GM19351 (cell line): ENCODE measurements at regions not wholly inside any gene's neighbourhood (a gene's known extent, or its start where the extent isn't known, plus 50 kb on each side); places are given as distances from the start of the nearest gene placed in this dataset.

Experiments used
- ATAC-seq: cut with Tn5 transposase; IDR thresholded peaks from one replicate; pipeline ENCODE4 v1.9.1; 2021; ENCODE audit warnings: mild to moderate bottlenecking, moderate library complexity; ENCODE audit not compliant: unreplicated experiment

DNA sequence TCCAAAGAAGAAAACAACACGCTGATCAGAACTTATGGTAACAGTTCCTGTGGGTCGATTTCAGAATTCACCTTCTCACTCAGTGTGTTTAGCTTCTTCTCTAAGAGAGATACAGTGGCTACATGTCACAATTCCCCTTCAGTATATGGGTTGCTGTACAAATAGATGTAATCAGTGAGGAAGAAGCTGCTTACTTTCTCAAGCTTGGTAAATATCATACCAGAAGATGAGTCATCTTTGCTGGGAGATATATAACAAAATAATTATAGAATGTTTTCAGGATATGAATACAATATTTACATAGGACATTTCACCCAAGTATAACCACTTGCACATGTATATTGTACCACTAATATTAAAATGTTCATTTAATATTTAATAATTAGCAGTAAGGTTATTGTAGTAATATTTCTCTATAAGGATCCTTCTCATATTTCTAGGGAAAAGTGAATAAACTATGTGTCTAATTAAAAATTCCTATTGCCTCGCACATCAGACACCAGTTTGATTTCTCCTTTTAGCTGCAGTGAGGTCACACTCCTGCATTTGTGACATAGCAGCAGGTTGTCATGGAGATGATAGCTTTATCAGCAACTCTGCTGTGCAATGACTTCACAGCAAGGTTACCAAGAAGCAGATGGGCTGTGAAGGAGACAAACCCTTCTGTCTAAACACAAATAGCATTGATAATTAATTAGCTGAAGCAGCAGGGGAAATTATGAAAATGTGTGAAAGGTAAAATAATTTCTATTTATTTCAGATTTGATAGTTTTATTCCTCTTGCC lies 211.4 kb downstream of the TUSC7 start:
- no peak for ATAC-seq

DNA sequence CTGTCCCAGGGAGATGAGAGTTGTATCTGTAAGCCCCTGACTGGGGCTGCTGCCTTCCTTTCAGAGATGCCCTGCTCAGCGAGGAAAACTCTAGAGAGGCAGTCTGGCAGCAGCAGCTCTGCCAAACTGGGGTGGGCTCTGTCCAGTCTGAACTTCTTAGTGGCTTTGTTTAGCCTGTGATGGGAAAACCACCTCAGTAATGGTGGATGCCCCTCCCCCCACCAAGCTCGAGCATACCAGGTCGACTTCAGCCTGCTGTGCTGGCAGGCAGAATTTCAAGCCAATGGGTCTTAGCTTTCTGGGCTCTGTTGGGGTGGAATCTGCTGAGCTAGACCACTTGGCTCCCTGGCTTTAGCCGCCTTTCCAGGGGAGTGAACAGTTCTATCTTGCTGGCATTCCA lies 218.3 kb downstream of the TUSC7 start:
- no peak for ATAC-seq

DNA sequence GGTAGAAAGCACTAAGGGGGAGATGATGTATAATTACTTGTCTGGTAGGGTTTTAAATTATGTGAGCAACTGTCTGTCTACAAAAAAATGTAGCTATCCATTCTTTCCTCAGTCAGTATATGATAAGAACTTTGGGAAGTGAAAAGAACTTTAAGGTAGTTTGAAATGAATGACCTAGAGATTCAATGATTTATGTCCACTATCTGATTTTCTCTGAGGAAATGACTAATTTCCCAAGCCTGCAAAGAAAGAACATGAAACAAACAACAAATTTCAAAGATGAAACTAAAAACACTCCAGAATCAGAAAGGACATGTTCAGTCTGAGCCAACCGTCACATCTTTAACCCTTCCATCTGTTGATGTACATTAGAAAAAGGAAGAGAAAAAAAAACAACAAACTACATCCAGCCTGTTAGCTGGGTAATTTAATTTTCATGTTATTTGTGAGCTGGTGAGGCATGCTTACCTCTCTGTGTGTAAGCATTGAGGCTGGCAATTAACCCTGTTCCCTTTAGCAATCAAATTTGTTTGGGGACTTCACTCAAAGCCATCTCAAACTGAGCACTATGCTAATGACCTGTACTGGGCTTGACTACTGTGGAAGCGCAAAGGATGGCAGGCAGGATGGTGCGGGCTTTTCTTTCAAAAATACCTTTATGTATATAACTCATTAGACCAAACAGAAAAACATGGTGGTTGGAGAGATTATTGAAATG lies 220.1 kb downstream of the TUSC7 start:
- no peak for ATAC-seq

DNA sequence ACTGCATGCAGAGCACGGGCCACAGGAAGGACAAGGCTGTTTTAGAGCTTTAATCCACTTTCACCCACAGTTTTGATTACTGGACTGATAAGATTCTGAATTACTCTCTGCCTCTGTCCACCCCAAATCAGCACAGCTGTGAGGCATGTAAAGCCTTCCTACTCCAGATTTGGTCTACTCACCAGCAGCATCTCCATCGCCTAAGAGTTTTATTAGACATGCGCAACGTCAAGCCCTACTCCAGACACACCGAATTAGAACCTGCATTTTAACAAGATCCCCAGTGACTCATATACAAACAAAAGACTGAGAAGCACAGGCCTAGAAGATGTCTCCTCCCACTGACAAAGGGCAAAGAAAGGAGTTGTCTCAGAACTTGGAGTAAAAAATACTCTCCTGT lies 221.2 kb downstream of the TUSC7 start:
- no peak for ATAC-seq

DNA sequence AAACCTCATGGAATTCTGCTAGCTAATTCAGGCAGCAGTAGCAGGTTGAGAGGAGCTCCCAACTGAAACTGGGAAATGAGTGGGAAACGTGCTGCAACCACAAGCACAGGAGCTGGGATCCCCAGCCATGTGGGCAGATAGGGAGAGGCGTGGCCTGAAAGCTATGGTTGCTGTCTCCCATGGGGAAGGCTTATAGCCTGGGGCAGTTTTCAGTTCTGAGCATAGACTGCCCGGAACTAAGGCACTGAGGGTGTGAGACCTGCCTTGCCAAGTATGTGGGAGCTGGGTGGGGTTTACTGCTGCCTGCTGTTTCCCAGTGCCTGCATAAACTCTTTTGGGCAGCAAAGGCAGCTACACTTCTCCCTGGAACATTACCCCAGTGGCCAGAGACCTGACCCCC lies 229.5 kb downstream of the TUSC7 start:
- ATAC-seq: no peak

DNA sequence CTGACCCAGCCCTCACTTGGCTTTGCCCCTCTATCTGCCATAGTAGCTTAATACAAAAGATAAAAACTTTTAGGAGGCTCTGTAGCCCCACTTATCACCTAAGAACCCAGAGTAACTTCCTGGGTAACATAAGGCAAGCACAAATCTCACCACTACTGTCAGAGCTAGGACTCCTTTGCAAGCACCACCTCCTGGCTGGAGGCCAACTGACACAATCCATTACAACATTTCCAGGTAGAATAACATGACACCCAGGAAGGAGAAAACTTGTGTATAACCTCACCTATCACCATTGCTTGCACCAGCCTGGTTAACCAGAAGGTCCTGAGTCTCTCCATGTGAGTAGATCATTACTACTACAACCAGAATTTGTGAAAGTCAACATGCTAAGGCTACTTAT lies 230.0 kb downstream of the TUSC7 start:
- ATAC-seq: no peak

DNA sequence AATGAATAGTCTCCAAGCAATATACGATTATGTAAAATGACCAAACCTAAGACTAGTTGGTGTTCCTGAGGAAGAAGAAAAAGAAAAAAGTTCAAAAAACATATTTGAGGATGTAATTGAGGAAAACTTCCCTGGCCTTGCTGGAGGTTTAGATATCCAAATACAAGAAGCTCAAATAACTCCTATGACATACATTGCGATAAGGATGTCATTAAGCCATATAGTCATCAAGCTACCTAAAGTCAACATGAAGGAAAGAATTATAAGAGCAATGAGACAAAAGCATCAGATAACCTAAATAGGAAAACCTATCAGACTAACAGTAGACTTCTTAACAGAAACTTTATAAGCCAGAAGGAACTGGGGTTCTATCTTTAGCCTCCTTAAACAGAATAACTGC lies 231.1 kb downstream of the TUSC7 start:
- ATAC-seq: no peak

DNA sequence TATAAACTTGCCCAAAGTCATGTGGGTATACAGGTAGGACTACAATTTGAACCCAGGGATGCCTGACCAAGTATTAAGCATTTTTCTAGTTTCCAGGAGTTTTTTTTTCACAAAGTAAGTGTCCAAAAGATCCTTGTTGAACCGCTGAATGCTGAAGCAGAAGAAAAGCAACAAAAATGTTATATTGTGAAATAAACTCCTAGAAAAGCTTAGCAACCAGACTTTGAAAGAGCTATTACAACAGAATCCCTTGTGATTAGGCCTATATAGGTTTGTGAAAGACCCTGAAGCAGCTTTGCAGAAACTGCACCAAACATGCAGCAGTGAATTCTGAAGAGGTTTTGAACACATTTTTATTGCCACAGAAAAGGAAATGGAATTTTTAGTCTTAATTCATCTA lies 236.8 kb downstream of the TUSC7 start:
- no peak for ATAC-seq

DNA sequence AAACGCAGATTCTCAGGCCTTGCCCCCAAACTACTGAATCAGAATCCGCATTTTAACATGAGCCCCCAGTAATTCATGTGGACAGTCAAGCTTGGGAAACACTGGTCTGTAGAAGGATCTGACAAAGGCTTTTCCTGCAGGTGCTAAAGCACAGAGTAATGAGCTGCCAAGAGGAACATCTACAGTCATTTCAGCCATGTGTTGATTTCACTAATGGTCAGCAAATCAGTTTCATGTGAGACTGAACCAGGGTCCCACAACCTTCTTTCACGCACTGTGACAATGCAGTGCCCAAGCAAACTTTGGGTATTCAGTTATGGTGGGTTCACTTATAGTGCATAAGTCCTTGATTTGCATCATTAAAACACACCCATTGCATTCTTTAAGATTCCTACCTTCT lies 237.6 kb downstream of the TUSC7 start:
- ATAC-seq: peak; percentile 73

DNA sequence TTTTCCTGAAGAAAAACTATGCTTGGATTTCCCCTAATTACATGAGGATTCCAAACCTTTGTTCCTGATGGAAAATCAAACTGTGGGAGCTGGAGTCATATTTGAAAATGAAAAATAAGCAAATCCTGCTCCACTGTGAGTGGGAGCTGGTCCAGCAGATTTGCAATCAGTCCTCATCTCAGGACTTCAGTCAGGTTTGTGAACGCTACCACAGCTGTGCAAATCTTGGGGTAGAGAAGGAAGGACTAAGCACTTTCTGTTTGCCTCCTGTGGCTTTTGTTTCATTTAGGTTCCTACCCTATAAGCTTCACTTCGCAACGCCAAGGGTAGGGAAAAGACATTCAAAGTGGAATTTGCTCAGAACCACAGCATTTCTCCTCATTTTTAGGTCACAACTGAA lies 238.2 kb downstream of the TUSC7 start:
- no peak for ATAC-seq

DNA sequence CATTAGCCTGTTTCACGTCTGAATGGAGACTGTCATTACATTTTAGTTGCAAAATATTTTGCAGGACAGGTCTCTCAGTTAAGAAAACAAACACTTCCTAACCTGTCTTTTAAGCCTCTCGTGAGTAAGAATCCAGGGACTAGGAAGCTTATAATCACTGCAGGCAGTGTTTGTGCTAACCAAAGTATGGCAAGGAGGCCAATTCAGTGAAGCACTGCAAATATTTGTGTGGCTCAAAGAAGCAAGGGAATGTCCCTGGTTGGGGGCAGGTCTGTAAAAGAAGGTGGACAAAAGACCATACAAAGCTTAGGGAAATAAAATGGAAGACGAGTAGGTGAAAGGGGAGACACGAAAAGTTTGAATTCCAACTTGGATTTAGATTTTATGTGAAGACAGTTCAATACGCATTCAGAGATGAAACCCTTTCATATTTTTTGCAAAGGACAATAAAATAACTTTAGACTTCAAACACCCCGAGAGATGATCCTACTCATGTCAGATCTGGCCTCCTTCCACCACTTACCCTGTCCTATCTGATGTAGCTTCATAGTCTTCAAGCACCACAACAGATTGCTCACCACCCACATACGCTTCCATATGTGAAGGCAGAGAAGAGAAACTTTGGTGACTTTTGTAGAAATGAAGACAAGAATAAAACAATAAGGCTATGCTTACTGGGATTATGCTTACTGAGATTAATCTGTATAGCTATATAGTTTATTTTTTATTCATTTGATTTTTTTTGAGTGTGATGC lies 240.9 kb downstream of the TUSC7 start:
- no peak for ATAC-seq

DNA sequence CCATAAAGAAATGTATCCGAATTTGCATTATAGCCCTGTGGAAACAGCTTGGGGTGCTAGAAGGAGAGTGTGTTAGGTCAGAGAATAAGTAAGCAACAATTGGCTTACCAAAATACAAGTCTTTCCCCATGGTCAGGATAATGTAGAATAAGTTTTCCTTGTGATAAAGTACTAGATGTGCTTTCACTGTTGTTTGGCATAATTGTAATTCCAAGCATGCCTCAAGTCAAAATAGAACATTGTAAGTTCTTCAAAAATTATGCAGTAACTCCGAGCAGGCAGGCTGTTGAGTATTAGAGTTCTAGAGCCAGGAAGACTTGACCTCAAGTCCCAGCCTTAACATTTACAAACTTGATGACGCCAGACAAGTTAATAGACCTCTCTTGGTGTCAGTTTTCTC lies 242.0 kb downstream of the TUSC7 start:
- ATAC-seq: no peak

DNA sequence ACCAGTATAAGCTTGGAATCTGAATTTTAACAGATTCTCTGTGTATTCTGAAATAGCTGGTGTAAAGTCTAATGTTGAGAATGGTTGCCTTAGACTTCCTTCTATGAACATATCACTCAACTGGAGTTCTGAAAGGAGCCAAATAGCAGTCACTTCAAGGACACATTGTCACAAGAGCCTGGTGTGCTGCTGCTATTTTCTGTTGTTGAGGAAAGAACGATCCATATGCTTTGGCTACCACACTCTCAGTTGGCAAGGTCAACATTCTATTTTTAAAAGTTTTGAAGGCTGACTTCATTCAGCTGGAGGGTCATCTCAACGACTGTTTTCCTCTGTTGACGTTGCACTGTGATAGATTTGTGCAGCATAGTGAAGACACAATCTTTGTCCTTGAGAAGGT lies 248.7 kb downstream of the TUSC7 start:
- ATAC-seq: no peak

DNA sequence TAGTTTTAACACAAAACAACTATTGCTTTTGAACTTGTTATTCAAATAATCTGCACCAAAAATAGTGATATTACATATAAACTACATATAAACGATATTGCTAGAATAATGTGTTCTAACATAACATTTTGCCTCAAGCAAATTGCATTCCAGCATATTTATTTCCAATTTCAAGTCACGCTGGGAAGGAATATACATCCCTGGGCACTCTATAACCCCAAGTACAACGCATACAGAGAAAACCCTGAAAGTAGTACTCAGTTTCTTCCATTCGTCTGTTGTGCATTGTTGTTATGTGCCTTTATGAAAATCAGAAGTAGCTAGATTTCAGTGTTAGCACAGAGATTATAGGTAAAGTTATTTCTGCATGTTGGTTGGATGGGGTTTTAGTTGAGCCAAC lies 251.5 kb downstream of the TUSC7 start:
- no peak for ATAC-seq

DNA sequence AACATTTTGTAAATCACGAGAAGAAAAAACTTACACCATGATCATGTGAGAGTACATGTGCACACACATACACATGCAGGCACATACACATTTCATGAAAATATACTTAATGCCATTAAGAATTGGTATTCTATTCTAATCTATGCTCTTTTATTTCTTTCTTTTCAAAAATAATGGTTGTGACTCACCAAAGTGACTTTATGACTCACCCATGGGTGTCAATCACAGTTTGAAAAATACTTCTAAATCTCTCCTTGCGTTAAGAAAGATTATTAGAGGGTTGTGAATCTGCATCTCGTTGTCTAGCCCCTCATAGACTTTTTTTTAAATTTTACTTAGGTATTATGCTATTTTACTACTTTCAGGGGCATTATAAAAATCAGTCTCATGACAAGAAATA lies 254.2 kb downstream of the TUSC7 start:
- no peak for ATAC-seq

DNA sequence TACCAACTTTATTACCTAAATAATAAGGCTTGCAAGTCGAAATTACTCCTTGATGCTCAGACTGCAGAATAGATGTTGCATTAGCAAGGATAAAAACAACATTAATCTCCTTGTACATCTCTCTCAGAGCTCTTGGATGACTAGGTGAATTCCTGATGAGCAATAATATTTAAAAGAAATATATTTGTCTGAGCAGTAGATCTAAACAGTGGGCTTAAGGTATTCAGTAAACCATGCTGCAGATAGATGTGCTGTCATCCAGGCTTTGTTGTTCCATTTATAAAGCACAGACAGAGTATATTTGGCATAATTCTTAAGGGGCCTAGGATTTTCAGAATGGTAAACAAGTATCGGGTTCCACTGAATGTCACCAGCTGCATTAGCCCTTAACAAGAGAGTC lies 257.1 kb downstream of the TUSC7 start:
- ATAC-seq: no peak

DNA sequence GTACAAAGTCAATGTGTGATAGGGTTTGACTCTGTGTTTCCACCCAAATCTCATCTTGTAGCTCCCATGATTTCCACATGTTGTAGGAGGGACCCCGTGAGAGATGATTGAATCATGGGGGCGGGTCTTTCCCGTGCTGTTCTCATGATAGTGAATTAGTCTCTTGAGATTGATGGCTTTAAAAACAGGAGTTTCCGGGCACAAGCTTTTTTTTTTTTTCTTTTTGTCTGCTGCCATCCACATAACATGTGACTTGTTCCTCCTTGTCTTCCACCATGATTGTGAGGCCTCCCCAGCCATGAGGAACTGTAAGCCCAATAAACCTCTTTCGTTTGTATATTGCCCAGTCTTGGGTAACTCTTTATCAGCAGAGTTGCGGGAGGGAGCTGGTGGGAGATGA lies 259.6 kb downstream of the TUSC7 start:
- no peak for ATAC-seq

DNA sequence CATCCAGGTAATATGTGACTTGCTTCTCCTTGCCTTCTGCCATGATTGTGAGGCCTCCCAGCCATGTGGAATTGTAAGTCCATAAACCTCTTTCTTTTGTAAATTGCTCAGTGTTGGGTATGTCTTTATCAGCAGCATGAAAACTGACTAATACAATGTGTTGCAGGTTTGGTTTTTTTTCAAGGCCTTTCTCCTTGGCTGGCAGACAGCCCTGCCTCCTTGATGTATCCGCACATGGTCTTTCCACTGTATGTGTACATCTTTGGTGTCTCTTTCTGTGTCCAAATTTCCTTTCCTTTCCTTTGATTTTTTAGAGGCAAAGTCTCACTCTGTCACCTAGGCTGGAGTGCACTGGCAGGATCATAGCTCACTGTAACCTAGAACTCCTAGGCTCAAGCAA lies 260.1 kb downstream of the TUSC7 start:
- ATAC-seq: no peak

DNA sequence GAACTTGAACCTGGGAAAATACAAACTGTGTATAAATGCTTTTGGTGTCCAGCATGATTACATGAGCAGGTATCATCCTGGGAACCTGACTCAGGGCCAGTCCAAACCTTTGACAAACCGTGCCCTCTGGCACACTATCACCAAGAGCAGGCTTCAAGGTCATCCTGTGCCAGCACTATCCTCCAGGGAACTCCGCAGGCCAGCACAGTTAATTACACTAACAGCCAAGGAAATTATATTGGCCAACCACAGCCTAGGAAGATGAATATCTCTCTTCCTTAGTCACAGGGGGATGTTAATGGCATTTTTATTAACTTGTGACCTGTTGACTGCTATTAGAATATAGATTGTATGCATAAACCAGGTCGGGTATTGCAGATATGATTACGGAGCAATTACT lies 262.0 kb downstream of the TUSC7 start:
- ATAC-seq: no peak

DNA sequence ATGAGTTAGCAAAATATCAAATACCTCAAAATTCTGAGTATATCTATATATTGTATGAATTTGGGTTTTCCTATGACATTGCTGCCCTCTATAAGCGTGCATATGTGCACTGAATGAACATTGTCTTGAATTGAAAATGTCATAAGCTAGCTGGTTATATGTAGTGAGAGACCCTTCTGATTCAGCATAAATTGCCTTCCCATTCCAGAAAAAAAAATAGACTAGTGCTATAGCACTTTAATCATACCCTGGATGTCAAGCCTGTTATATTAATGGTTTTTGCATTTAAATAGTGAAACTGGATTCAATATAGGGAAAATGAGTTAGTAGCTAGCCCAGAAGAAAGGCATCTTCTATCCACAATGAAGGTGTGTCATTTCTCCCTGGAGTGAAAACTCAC lies 265.1 kb downstream of the TUSC7 start:
- ATAC-seq: no peak

DNA sequence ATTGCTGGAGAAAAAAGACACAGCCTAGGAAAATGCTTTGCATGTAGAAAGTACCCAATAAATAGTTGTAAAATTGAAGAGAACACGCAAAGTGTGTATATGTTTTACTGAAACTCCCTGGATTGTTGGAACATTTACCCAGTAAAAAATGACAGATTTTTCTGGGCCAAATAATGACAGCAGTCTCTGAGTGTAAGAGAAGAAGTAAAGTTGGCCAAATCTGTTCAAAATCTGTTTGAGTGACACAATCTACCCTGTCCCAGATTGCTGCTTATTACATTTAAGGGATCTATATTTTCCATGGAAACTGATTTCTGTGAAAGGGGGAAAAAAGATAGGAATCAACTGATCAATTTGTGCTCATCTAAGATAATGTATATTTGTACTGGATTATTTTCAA lies 267.9 kb downstream of the TUSC7 start:
- ATAC-seq: no peak

DNA sequence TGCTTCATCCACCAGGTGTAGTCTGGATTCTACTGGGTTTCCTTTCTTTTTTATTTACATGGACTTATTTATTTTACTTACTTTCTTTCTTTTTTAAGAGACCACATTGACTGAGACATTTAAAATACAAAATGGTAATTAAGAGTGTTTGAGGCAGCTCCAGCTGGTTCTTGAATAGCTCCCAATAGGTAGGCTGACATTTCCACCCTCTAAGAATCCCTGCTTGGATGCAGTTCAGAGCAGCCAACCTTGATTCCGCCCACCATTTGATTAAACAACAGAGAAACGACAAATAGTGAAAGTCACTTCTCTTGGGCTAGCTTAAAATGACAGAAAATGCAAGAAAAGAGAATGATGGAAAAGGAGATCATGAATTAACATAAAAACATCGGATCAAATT lies 270.5 kb downstream of the TUSC7 start:
- no peak for ATAC-seq
